HEK293 (cell line): ENCODE measurements at regions not wholly inside any gene's neighbourhood (a gene's known extent, or its start where the extent isn't known, plus 50 kb on each side); places are given as distances from the start of the nearest gene placed in this dataset.
A peak's percentile ranks its signal among the peaks of the same experiment; 100 is the strongest.

Source experiments
- CTCF ChIA-PET: fragments of 350-600 bp; formaldehyde crosslinking; extraction: SDS; loops from one replicate; lab custom pipeline; 2021; ENCODE audit warnings: antibody characterized with exemption; lab: Yijun Ruan, JAX
- POLR2A ChIA-PET: fragments of 300-600 bp; formaldehyde crosslinking; extraction: SDS; loops from one replicate; lab custom pipeline; 2020; ENCODE audit warnings: antibody characterized with exemption, inconsistent platforms; lab: Yijun Ruan, JAX
- H3K27ac ChIP-seq: fragments of 200-500 bp; sonication (Bioruptor generic); 2 replicates; pipeline ENCODE4 v1.5.1; 2014; ENCODE audit warnings: low read depth, low read length, control low read depth, inconsistent platforms; ENCODE audit errors: extremely low read depth
- H3K36me3 ChIP-seq, 2 experiments: fragments of 200-500 bp in 1 of 2; sonication (Bioruptor generic) in 1 of 2; 1 replicate in 1 of 2; 2 replicates in 1 of 2; pipeline ENCODE4 v1.5.1; 2014 to 2017; ENCODE audit warnings: inconsistent platforms in 2 of 2, low read length in 2 of 2; ENCODE audit not compliant: control insufficient read depth in 2 of 2, insufficient read depth in 1 of 2
- H3K4me1 ChIP-seq: fragments of 200-500 bp; sonication (Bioruptor generic); 2 replicates; pipeline ENCODE4 v1.5.1; 2014; ENCODE audit warnings: mild to moderate bottlenecking, low read length, inconsistent platforms; ENCODE audit not compliant: control insufficient read depth, insufficient read depth
- H3K4me3 ChIP-seq: 2 replicates; pipeline ENCODE4 v1.5.1; 2011; ENCODE audit warnings: low read depth, mild to moderate bottlenecking, control low read depth, low read length, moderate library complexity
- H3K9me3 ChIP-seq: fragments of 200-500 bp; sonication (Bioruptor generic); 2 replicates; pipeline ENCODE4 v1.5.1; 2014; ENCODE audit warnings: low read depth, low read length, inconsistent platforms; ENCODE audit not compliant: control insufficient read depth, insufficient read depth
- CTCF ChIP-seq: fragments of 450-650 bp; formaldehyde crosslinking; IDR thresholded peaks from 2 replicates; pipeline ENCODE4 v1.5.1; 2016; ENCODE audit warnings: missing biosample characterization, missing genetic modification characterization
- KLF8 ChIP-seq: fragments of 450-650 bp; formaldehyde crosslinking; IDR thresholded peaks from 2 replicates; pipeline ENCODE4 v1.5.1; 2016; ENCODE audit warnings: missing biosample characterization, missing genetic modification characterization
- MZF1 ChIP-seq: fragments of 450-650 bp; formaldehyde crosslinking; IDR thresholded peaks from 2 replicates; pipeline ENCODE4 v1.5.1; 2017; ENCODE audit warnings: missing biosample characterization, missing genetic modification characterization, borderline replicate concordance
- PRDM10 ChIP-seq: fragments of 450-650 bp; formaldehyde crosslinking; IDR thresholded peaks from 2 replicates; pipeline ENCODE4 v1.5.1; 2016; ENCODE audit warnings: missing biosample characterization, missing genetic modification characterization
- PRDM6 ChIP-seq: fragments of 450-650 bp; formaldehyde crosslinking; IDR thresholded peaks from 2 replicates; pipeline ENCODE4 v1.5.1; 2017; ENCODE audit warnings: missing biosample characterization, missing genetic modification characterization
- SALL2 ChIP-seq: fragments of 450-650 bp; formaldehyde crosslinking; IDR thresholded peaks from 2 replicates; pipeline ENCODE4 v1.5.0; 2017; ENCODE audit warnings: missing biosample characterization, mild to moderate bottlenecking, missing genetic modification characterization, borderline replicate concordance
- SP7 ChIP-seq: fragments of 450-650 bp; formaldehyde crosslinking; IDR thresholded peaks from 2 replicates; pipeline ENCODE4 v1.5.1; 2016; ENCODE audit warnings: missing biosample characterization, missing genetic modification characterization
- ZNF169 ChIP-seq: fragments of 450-650 bp; formaldehyde crosslinking; IDR thresholded peaks from 2 replicates; pipeline ENCODE4 v1.5.1; 2016; ENCODE audit warnings: missing biosample characterization, missing genetic modification characterization
- ZNF175 ChIP-seq: fragments of 450-650 bp; formaldehyde crosslinking; IDR thresholded peaks from 2 replicates; pipeline ENCODE4 v1.5.1; 2016; ENCODE audit warnings: missing biosample characterization, missing genetic modification characterization
- ZNF2 ChIP-seq: fragments of 450-650 bp; formaldehyde crosslinking; IDR thresholded peaks from 2 replicates; pipeline ENCODE4 v1.5.1; 2016; ENCODE audit warnings: missing biosample characterization, missing genetic modification characterization
- ZNF211 ChIP-seq: fragments of 450-650 bp; formaldehyde crosslinking; IDR thresholded peaks from 2 replicates; pipeline ENCODE4 v1.5.1; 2016; ENCODE audit warnings: low read depth, missing biosample characterization, missing genetic modification characterization
- ZNF239 ChIP-seq: fragments of 450-650 bp; formaldehyde crosslinking; IDR thresholded peaks from 2 replicates; pipeline ENCODE4 v1.5.1; 2016; ENCODE audit warnings: missing biosample characterization, missing genetic modification characterization
- ZNF274 ChIP-seq, 2 experiments: fragments of 200-500 bp in 1 of 2; fragments of 450-650 bp in 1 of 2; sonication (Bioruptor generic) in 1 of 2; formaldehyde crosslinking in 1 of 2; IDR thresholded peaks; 2 replicates each; pipeline versions ENCODE4 v1.5.1 to v1.6.1; 2014 to 2016; ENCODE audit warnings: borderline replicate concordance in 1 of 2, inconsistent platforms in 1 of 2, low read length in 1 of 2, missing biosample characterization in 1 of 2, missing genetic modification characterization in 1 of 2
- ZNF302 ChIP-seq: fragments of 450-650 bp; formaldehyde crosslinking; IDR thresholded peaks from 2 replicates; pipeline ENCODE4 v1.5.1; 2016; ENCODE audit warnings: missing biosample characterization, missing genetic modification characterization, low read depth
- ZNF366 ChIP-seq: fragments of 450-650 bp; formaldehyde crosslinking; conservative IDR thresholded peaks from 2 replicates; pipeline ENCODE4 v1.5.1; 2016; ENCODE audit warnings: missing biosample characterization, missing genetic modification characterization
- ZNF394 ChIP-seq: fragments of 450-650 bp; formaldehyde crosslinking; IDR thresholded peaks from 2 replicates; pipeline ENCODE4 v1.5.1; 2016; ENCODE audit warnings: missing biosample characterization, missing genetic modification characterization, mild to moderate bottlenecking, moderate library complexity, borderline replicate concordance
- ZNF423 ChIP-seq: fragments of 450-650 bp; formaldehyde crosslinking; IDR thresholded peaks from 2 replicates; pipeline ENCODE4 v1.5.1; 2016; ENCODE audit warnings: missing biosample characterization, missing genetic modification characterization
- ZNF488 ChIP-seq: fragments of 450-650 bp; formaldehyde crosslinking; IDR thresholded peaks from 2 replicates; pipeline ENCODE4 v1.5.1; 2016; ENCODE audit warnings: missing biosample characterization, missing genetic modification characterization
- ZNF529 ChIP-seq: fragments of 450-650 bp; formaldehyde crosslinking; IDR thresholded peaks from 2 replicates; pipeline ENCODE4 v1.5.1; 2017; ENCODE audit warnings: missing genetic modification characterization, missing biosample characterization; ENCODE audit not compliant: insufficient replicate concordance
- ZNF530 ChIP-seq: fragments of 450-650 bp; formaldehyde crosslinking; IDR thresholded peaks from 2 replicates; pipeline ENCODE4 v1.5.1; 2016; ENCODE audit warnings: low read depth, missing biosample characterization, missing genetic modification characterization
- ZNF555 ChIP-seq: fragments of 450-650 bp; formaldehyde crosslinking; conservative IDR thresholded peaks from 2 replicates; pipeline ENCODE4 v1.5.1; 2017; ENCODE audit warnings: missing biosample characterization, mild to moderate bottlenecking, missing genetic modification characterization, inconsistent platforms
- ZNF639 ChIP-seq: fragments of 450-650 bp; formaldehyde crosslinking; IDR thresholded peaks from 2 replicates; pipeline ENCODE4 v1.5.1; 2016; ENCODE audit warnings: missing biosample characterization, missing genetic modification characterization
- ZNF654 ChIP-seq: fragments of 450-650 bp; formaldehyde crosslinking; IDR thresholded peaks from 2 replicates; pipeline ENCODE4 v1.5.1; 2016; ENCODE audit warnings: low read depth, missing biosample characterization, missing genetic modification characterization
- ZNF677 ChIP-seq: fragments of 450-650 bp; IDR thresholded peaks from 2 replicates; pipeline ENCODE4 v1.5.0; 2018; ENCODE audit warnings: missing biosample characterization, mild to moderate bottlenecking, missing genetic modification characterization, moderate library complexity
- ZNF707 ChIP-seq: fragments of 450-650 bp; formaldehyde crosslinking; IDR thresholded peaks from 2 replicates; pipeline ENCODE4 v1.5.1; 2016; ENCODE audit warnings: missing biosample characterization, missing genetic modification characterization
- ZNF76 ChIP-seq: fragments of 450-650 bp; formaldehyde crosslinking; IDR thresholded peaks from 2 replicates; pipeline ENCODE4; 2016; ENCODE audit warnings: low read depth, missing biosample characterization, missing genetic modification characterization, borderline replicate concordance
- ZNF830 ChIP-seq: fragments of 450-650 bp; IDR thresholded peaks from 2 replicates; pipeline ENCODE4 v1.5.0; 2018; ENCODE audit warnings: missing biosample characterization, missing genetic modification characterization, low read depth, mild to moderate bottlenecking, moderate library complexity

- ChIA-PET CTCF (interaction anchor here (0.6 to 3.7 kb wide), 35 partner anchors 8 to 1162 kb away, joined by 3 to 59 read pairs (median 4); partner anchors contain the start of gene RBM19), POLR2A (no interaction called here)
- H3K4me3 ChIP-seq, result no peak overlapping the region
- no peak overlapping the region for H3K27ac ChIP-seq
- H3K4me1 ChIP-seq, result no peaks in the 10 kb centered on the region
- H3K36me3 ChIP-seq, result no peaks in the 10 kb centered on the region
- TF ChIP-seq MZF1 (tag by site-specific recombination) (no peak), ZNF2 (tag by site-specific recombination) (no peak), ZNF76 (no peak), ZNF366 (tag by site-specific recombination) (no peak), ZNF529 (tag by site-specific recombination) (no peak), KLF8 (tag by site-specific recombination) (no peak), ZNF830 (tag by site-specific recombination) (no peak), CTCF (peak; percentile 39; the same call in 1 of the 2 replicates), ZNF239 (no peak), ZNF274 (IDR thresholded peaks at IDR 0.05; ENCODE audit: low read length) (no peak), ZNF274 (tag by site-specific recombination; IDR thresholded peaks at IDR 0.05; ENCODE audit: borderline replicate concordance) (no peak), ZNF394 (no peak), ZNF677 (tag by site-specific recombination) (no peak), ZNF530 (tag by site-specific recombination) (peak; percentile 32; the same call in 1 of the 2 replicates), ZNF707 (peak; percentile 88), ZNF654 (tag by site-specific recombination) (peak; percentile 82), ZNF639 (no peak), PRDM10 (tag by site-specific recombination) (peak; percentile 64), ZNF302 (tag by site-specific recombination) (no peak), ZNF423 (tag by site-specific recombination) (no peak)
- H3K9me3 ChIP-seq, result no peaks in the 10 kb centered on the region
These were observed 102.7 kb upstream of the TBX5 start for GRCh38 chr12:114508529-114509129.

- CTCF ChIA-PET, result no interaction called here
- Histone ChIP-seq H3K36me3 (no peaks in the 10 kb centered on the region), H3K27ac (no peak overlapping the region), H3K9me3 (no peaks in the 10 kb centered on the region), H3K4me1 (no peaks in the 10 kb centered on the region), H3K4me3 (no peak overlapping the region)
- POLR2A ChIA-PET, result no interaction called here
- TF ChIP-seq ZNF488 (tag by site-specific recombination) (no peak), ZNF211 (tag by site-specific recombination) (no peak), PRDM6 (no peak), SP7 (tag by site-specific recombination) (no peak), ZNF175 (tag by site-specific recombination) (no peak), ZNF169 (tag by site-specific recombination) (no peak), SALL2 (tag by site-specific recombination) (no peak), ZNF555 (tag by site-specific recombination) (no peak), ZNF302 (tag by site-specific recombination) (no peak)
These were observed 100.7 kb upstream of the TBX5 start for GRCh38 chr12:114506651-114507050.
